Stimulated activated CD8-positive, alpha-beta memory T cell treated with anti-CD3 and anti-CD28 coated beads, Interleukin-4, amount 100 ng/mL, for 1 hour (primary cell): ENCODE measurements at regions not wholly inside any gene's neighbourhood (a gene's known extent, or its start where the extent isn't known, plus 50 kb on each side); places are given as distances from the start of the nearest gene placed in this dataset.
"Not testable (repeated sequence)": the region's sequence is repeated elsewhere in the genome, so short reads cannot be mapped to it uniquely, and the experiment has no call there.

Experiments
- DNase-seq, 2 donors: peaks; one replicate each; pipeline ENCODE4 v3.0.0-alpha.2; 2020; ENCODE audit warnings: low read depth in 2 of 2, low spot score in 1 of 2

DNA sequence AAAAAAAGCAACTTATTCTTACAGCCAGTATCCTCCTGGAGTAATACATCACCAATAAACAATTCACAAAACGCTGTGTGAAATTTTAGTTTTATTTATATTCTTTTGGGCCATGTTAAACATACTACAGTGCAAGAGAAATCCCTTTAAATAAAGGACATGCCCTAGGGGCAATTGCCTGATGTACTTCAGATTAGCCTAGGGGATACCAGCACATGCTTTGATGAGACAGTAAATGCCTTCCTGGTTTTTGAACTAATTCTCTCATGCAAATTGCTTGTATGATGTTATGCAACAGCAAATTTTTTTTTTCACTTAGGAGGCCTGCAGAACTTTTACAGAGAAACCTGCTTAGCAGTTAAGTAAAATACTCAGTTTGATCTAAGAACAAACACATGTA is 711.9 kb upstream of the FRG1 start:
- no peak for DNase-seq

DNA sequence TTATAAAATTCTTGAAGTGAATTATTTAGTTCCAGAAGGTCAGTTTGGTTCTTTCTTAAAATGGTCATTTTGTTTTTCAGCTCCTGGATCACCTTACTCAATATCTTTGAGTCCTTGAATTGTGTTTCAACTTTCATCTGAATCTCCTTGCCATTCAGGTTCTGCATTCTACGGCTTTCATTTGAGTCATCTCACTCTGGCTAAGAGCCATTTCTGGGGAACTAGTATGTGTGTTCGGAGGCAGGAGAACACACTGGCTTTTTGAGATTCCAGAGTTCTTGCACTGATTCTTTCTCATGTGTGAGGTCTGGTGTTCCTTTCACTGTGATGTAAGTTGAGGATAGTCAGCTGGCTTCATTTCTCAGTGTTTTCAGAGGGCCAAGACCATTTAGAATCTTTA is 708.4 kb upstream of the FRG1 start:
- no peak for DNase-seq

DNA sequence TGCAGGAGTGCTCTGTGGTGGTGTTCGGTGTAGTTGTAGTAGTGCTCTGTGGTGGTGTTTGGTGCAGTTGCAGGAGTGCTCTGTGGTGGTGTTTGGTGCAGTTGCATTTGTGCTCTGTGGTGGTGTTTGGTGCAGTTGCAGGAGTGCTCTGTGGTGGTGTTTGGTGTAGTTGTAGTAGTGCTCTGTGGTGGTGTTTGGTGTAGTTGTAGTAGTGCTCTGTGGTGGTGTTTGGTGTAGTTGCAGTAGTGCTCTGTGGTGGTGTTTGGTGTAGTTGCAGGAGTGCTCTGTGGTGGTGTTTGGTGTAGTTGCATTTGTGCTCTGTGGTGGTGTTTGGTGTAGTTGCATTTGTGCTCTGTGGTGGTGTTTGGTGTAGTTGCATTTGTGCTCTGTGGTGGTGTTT is 706.9 kb upstream of the FRG1 start:
- peak in 1 of 2 donors; percentile 2 for DNase-seq

DNA sequence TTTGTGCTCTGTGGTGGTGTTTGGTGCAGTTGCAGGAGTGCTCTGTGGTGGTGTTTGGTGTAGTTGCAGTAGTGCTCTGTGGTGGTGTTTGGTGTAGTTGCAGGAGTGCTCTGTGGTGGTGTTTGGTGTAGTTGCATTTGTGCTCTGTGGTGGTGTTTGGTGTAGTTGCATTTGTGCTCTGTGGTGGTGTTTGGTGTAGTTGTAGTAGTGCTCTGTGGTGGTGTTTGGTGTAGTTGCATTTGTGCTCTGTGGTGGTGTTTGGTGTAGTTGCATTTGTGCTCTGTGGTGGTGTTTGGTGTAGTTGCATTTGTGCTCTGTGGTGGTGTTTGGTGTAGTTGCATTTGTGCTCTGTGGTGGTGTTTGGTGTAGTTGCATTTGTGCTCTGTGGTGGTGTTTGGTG is 705.7 kb upstream of the FRG1 start:
- DNase-seq, result not testable (repeated sequence)

DNA sequence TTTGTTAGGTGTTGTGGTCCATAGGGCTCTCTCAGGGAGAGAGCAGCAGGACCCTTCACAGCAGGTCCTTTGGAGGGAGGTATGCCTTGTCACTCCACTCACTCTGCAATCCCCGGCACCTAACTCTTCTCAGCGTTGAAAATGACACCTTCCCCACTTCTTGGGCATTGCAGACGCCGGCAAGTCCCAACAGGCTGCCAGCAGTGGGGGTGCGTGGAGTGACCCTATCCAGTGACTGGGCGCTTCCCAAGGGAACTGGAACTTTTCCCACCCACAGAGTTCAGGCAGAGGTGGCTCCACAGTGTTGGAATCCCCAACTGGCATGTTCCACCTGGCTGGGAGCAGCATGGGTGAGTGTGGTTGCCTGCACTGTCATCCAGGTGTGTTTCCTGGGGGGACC is 705.1 kb upstream of the FRG1 start:
- DNase-seq, result no peak

DNA sequence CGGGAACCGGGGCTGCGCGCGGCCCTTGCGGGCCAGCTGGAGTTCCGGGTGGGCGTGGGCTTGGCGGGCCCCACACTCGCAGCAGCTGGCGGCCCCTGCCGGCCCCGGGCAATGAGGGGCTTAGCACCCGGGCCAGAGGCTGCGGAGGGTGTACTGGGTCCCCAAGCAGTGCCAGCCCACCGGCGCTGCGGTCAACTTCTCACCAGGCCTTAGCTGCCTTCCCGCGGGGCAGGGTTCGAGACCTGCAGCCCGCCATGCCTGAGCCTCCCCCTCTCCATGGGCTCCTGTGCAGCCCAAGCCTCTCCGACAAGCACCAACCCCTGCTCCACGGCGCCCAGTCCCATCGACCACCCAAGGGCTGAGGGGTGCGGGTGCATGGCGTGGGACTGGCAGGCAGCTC is 704.4 kb upstream of the FRG1 start:
- DNase-seq, result not testable (repeated sequence)

DNA sequence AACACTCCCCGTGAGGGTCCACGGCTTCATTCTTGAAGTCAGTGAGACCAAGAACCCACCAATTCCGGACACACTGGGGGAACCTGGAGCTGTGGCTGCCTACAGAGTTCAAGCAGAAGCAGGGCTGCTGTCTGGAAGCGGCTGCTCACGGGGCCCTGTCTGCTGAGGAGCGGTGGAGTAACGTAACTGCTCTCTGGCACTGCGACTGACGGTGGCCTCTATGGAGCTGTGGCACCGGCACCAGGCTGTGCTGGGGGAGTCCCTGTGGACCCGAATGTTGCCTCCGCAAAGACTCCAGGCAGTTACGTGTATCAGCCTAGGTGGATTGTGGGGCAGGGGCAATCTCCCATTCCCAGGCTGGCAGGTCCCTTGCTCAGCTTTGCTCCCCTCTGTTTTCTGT is 703.3 kb upstream of the FRG1 start:
- DNase-seq, result no peak

DNA sequence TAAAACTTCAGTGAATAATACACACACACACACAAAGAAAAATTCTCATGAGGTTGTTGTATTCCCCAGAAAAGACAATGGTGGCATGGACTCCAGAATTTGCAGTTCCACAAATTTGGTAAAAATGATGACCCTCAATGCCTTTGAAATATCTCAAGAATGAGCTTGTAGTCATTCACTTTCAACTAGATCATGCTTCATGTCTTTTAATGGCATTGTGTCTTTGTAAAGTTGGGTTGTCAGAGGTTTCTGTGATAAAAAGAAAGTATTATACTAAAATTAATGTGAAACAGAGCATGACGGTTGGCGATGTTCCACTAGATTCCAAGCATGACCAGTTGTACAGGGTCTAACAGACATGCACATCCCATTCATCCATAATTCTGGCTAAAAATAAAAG is 685.0 kb upstream of the FRG1 start:
- DNase-seq, result no peak

DNA sequence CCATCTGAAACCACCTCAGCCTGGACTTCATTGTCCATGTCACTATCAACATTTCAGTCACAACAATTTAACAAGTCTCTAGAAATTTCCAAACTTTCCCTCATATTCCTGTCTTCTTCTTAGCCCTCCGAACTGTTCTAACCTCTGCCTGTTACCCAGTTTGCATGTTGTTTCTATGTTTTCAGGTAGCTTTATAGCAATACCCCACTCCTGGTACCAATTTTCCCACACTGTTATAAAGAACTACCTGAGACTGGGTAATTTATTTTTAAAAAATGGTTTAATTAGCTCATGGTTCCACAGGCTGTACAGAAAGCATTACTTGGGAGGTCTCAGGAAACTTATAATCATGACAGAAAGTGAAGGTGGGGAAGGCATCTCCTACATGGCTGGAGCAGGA is 679.2 kb upstream of the FRG1 start:
- DNase-seq, result no peak

DNA sequence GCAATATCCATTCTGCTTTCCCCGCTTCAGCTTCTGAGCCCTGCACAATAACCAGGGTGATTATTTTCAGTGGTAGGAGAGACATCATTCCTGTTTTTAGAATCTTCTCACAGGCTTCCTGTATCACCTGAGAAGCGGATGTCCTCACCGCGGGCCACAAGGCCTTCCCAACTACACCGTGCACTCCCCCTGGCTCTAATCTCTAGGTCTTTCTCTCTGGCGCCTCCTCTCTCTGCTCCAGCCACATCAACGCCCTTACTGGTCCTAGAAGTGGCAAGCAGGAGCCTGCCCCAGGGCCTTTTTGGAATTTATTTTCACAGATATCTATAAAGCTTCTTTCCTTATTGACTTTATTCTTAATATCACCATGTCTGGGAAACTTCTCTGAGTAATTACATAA is 675.2 kb upstream of the FRG1 start:
- DNase-seq, result no peak

DNA sequence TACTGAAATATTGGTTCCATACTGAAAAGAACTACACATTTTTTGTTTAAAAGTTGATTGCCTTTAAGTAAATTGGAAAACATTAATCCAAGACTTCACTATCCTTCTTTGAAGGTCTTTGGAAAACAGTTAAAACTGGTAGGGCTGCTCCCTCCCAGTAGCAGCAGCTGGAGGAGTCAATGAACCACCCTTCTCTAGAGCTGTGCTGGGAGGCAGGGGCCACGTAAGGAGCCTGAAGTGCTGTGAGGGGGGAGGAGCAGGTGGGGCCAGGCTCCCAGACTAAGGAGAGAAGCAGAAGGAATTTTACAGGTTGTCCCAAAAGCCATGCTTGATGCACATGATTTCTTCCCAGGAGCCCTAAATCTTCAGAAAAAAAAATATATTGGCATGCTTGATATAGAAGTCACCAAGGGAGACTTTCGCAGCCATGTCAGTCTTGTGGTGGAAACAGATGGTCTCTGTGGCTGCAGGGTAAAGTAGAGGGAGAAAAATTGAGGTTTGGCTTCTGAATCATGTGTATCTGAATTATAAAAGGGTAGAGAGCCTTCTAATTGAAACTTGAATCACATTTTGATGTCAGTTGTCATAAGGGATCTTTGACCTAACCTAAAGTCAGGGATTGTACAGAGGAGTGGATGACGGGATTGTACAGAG is 673.2 kb upstream of the FRG1 start:
- DNase-seq, result no peak

DNA sequence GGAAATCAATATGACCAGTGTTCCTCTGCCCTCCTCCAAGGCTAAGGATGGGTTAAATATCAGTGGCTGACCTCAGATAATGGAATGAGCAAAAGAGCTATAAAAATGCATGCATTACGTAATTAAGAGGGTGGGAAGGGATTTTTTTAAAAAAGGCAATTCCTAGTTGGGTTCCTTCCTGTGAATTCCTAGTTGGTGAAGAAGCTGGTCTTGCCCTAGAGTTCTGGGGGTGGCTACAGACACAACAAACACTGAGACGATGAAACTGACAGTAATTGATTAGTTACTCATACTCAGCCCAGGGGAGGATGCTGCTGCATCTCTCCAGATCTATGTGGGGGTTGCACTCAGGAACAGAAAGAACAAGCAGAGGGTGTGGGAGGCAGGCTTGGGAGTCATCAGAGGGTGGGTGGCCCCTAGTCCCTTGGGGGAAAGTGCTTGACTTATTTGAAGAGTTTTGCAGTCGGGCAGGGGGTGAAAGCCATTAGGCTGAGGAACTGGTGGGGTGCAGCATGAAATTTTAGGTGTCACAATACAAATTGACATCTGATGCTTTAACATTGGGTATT is 662.0 kb upstream of the FRG1 start:
- no peak for DNase-seq

DNA sequence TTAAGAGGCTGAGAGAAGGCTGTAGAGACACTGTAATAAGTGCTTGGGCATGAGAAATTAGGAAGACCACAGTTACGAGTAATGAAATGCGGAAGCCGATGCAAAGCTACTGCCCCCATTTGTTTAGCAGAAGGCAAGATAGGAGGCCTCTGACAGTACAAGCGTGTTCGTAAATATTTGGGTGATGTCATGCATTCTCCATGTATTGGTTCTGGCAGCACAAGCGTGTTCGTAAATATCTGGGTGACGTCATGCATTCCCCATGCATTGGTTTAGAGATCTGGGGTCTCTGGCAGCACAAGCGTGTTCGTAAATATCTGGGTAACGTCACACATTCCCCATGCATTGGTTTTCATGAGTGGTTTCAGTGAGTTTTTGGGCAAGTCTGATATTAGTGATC is 661.5 kb upstream of the FRG1 start:
- no peak for DNase-seq

DNA sequence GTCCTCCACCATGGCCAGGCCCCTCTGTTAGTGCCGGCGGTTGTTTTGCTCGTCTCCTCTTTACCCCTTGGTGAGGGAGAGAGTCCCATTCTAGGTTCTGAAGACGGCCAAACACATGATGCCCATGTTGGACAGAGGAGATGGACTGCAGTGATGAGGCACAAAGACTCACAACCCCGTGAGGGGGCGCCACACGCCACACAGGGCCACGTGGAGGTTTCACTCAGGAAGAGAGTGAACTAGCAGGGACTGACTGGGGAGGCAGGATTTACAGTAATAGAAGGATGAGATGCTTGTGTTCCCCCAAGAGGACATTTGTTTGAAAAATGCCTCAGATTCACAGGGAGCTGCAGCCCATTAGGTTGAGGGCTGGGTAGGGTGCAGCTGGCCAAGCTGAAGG is 655.3 kb upstream of the FRG1 start:
- no peak for DNase-seq

DNA sequence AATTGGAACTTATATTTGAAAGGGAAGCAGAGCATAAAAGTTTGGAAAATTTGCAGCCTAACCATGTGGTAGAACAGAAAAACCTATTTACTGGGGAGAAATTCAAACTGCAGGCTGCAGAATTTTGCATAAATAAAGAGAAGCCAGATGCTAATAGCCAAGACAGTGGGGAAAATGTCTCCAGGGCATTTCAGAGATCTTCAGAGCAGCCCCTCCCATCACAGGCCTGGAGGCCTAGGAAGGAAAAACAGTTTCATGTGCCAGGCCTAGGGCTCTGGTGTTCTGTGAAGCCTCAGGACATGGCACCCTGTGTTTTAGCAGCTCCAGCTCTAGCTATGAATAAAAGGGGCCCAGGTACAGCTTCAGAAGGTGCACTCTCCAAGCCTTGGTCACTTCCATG is 648.7 kb upstream of the FRG1 start:
- DNase-seq, result no peak

DNA sequence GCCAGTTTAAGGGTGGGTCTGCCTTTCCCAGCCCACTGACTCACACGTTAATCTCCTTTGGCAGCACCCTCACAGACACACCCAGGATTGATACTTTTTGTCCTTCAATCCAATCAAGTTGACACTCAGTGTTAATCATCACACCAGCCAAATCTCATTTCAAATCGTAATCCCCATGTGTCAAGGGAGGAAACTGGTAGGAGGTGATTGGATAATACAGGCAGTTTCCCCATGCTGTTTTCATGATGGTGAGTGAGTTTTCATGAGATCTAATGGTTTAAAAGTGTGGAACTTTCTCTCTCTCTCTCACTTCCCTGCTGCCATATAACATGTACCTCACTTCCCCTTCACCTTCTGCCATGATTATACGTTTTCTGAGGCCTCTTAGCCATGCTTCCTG is 647.2 kb upstream of the FRG1 start:
- no peak for DNase-seq

DNA sequence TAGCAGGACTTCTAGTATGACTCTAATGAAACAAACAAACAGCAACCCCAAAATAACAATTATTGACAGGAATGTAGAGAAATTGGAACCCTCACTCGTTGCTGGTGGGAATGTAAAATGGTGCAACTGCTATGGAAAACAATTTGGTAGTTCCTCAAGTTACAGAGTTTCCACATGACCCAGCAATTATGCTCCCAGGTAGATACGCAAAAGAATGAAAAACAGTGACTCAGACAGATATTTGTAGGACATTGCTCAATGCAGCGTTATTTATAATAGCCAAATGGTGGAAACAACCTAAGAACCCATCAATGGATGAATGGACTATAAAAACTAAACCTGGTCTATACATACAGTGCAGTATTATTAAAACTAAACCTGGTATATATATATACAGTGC is 646.1 kb upstream of the FRG1 start:
- DNase-seq, result no peak

DNA sequence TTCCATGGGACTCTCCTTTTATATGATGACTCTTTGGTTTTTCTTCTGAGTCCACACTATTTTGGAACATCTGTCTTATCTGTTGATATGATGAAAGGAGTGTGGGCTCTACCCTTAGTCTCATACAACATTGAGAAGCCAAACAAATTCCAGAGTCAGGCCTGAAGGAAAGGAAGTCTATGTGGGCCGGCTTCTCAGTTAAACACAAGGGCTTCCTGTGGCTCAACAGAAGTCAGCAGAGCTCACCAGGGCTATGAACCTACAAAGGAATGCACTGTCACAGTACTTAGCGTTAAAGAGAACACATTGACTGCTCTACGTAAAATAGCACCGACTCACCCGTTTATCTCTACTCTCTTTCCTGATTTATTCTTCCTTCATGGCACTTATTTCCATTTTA is 641.0 kb upstream of the FRG1 start:
- DNase-seq, result no peak

DNA sequence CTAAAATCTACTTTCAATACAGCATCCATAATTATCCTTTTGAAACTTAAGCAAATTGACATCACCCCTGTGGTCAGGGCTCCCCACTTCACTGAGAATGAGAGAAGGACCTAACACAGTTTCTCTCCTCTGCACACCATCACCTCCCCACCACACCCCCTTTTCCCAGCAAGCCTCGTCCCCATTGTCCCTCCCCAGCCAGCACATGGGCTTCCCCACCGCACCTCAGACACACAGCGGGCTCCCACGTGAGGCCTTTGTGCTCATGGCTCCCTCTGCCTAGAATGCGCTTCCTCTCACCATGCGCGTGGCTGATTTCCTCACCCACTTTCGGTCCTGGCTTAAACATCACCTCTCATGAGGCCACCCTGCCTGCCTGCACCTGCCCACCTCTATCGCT is 639.0 kb upstream of the FRG1 start:
- no peak for DNase-seq

DNA sequence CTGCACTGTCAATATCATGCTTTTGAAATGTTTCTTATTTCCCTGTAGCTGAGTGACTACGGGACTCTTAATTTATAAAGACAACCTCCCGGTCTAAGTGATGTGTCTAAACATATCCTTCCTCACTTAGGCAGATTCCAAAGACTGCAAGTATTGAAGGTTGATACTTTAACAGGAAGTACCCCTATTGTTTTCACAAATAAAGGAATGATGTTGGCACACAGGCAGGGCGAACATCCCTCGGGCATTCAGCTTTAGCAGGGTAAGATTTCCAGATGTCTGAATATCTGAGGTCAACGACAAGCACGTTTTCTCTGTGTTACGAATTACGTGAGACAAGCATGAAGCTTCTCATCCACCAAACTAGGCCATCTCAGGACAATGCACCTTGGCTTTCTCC is 638.0 kb upstream of the FRG1 start:
- no peak for DNase-seq

DNA sequence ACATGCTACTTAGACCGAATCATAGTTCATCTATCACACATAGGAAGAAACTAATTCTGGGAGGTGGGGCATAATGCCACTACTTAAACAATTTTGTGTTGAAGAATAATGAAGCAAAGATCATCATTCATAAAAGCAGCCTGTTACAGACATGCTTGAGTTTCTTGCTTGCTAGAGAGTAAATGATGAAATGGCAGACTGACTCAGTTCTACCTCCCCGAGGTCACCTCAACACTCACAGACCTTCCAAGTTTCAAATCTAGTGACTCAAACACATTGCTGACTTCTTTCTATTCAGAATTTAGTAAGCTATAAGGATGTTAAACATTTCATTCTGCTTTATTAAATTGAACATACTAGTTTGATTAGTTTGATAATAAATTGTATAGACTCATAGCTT is 636.5 kb upstream of the FRG1 start:
- no peak for DNase-seq

DNA sequence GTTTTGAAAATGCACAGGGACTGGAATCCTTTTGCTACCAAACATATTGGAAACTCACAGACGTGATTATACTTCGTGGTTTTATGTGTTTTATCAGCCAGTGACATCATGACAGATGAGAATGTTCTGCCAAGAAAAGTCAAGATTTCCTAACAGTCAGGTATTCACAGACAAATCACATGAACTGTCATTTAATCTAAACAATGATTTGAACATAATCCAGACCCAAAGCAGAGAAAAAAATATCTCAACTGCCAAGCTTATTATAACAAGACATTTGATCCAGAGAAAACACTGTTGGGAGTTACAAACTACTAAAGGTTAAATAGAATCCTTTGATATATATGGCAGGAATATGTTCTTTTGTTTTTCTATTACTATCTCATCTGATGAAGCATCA is 635.9 kb upstream of the FRG1 start:
- DNase-seq, result no peak

DNA sequence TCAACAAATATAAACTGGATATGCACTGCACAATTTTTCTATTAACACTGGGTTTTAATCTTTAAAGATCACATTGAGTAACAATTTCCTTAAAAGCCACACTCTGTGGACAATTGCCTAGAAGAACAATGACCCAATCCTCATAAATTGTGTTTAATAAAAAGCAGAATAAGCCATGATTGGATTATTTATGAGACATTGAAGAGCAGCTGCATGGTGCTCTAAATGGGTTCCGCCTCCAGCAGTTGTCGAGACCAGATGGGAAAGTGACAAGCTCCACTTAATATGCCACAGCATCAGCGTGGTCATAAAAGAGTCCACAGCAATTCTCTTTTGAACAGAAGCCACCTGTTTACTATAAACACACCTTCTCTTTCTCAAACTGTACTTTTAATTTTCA is 635.2 kb upstream of the FRG1 start:
- DNase-seq, result no peak

DNA sequence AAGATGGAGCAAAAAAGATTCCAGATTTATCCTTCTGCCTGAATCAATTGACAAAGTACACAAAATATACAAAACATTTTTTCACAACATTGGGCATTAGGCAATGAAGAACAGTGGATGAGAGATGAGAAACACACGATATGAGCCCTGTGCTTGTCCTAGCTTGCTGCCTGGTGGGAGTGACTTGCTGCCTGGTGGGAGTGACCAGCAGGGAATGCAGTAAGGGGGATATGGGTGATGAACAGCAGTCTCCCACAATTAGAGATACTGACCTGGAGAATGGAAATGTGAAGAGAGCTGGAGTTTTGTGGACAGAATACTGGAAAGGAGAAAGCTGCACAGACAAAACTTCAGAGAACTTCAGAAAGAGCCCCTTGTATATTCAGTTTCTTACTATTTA is 629.4 kb upstream of the FRG1 start:
- no peak for DNase-seq
